WTC11 (cell line): ENCODE measurements at regions not wholly inside any gene's neighbourhood (a gene's known extent, or its start where the extent isn't known, plus 50 kb on each side); places are given as distances from the start of the nearest gene placed in this dataset.

Source experiments
- ATAC-seq: fragments of 200-7000 bp; cut with Tn5 transposase; 2 replicates; pipeline ENCODE4 v1.10.0; 2021; ENCODE audit warnings: mild to moderate bottlenecking, moderate library complexity
- CTCF ChIA-PET: fragments of 300-600 bp; sonication (Branson Sonifier 250); formaldehyde crosslinking; loops from one replicate; lab custom pipeline; 2021; ENCODE audit warnings: antibody characterized with exemption; lab: Charles Lee
- POLR2A ChIA-PET: fragments of 350-600 bp; sonication (Branson Sonifier 250); formaldehyde crosslinking; loops from one replicate; lab custom pipeline; 2021; ENCODE audit warnings: antibody characterized with exemption; lab: Charles Lee
- DNase-seq: peaks from one replicate; pipeline ENCODE4 v3.0.0; 2021; ENCODE audit warnings: low spot score
- H3K27ac Mint-ChIP-seq: 2 replicates; pipeline ENCODE4 v1.8.0; 2021; ENCODE audit warnings: mixed read lengths
- H3K27me3 Mint-ChIP-seq: 2 replicates; pipeline ENCODE4 v1.8.0; 2021; ENCODE audit warnings: low read depth, mild to moderate bottlenecking, moderate library complexity, mixed read lengths
- H3K36me3 Mint-ChIP-seq: 2 replicates; pipeline ENCODE4 v1.8.0; 2021; ENCODE audit warnings: mixed read lengths
- H3K4me1 Mint-ChIP-seq: 2 replicates; pipeline ENCODE4 v1.8.0; 2022; ENCODE audit warnings: mixed read lengths
- H3K4me3 Mint-ChIP-seq: 2 replicates; pipeline ENCODE4 v1.8.0; 2021; ENCODE audit warnings: mild to moderate bottlenecking, moderate library complexity, mixed read lengths
- H3K9me3 Mint-ChIP-seq: 2 replicates; pipeline ENCODE4 v1.8.0; 2021; ENCODE audit warnings: mixed read lengths
- EMX1 ChIP-seq: fragments of 250-450 bp; sonication (Bioruptor Pico); IDR thresholded peaks from 2 replicates; pipeline ENCODE4 v1.8.0; 2021; ENCODE audit warnings: mild to moderate bottlenecking
- ESRRA ChIP-seq: sonication (generic); formaldehyde crosslinking; IDR thresholded peaks from 2 replicates; pipeline ENCODE4 v1.8.1; 2022; ENCODE audit warnings: mild to moderate bottlenecking, missing genetic modification reagents, borderline replicate concordance
- FOXP1 ChIP-seq: sonication (generic); formaldehyde crosslinking; IDR thresholded peaks from 2 replicates; pipeline ENCODE4 v1.8.0; 2022; ENCODE audit warnings: missing genetic modification reagents, mild to moderate bottlenecking, moderate library complexity, borderline replicate concordance
- GRHL2 ChIP-seq: fragments of 250-450 bp; sonication (Bioruptor Pico); IDR thresholded peaks from 2 replicates; pipeline ENCODE4 v1.8.0; 2022; ENCODE audit warnings: mild to moderate bottlenecking, moderate library complexity; ENCODE audit not compliant: insufficient replicate concordance, severe bottlenecking
- GTF2I ChIP-seq: fragments of 250-450 bp; sonication (Bioruptor Pico); conservative IDR thresholded peaks from 2 replicates; pipeline ENCODE4 v1.4.0; 2021; ENCODE audit warnings: mild to moderate bottlenecking
- NR1H2 ChIP-seq: sonication (generic); formaldehyde crosslinking; IDR thresholded peaks from 2 replicates; pipeline ENCODE4 v1.9.0; 2021; ENCODE audit warnings: mild to moderate bottlenecking, moderate library complexity, missing genetic modification reagents
- OVOL2 ChIP-seq: fragments of 250-450 bp; sonication (Bioruptor Pico); IDR thresholded peaks from 2 replicates; pipeline ENCODE4 v1.9.0; 2021; ENCODE audit warnings: mild to moderate bottlenecking, borderline replicate concordance
- PRRX2 ChIP-seq: fragments of 250-450 bp; sonication (Bioruptor Pico); IDR thresholded peaks from 2 replicates; pipeline ENCODE4 v1.8.0; 2021; ENCODE audit warnings: mild to moderate bottlenecking
- SMAD4 ChIP-seq: sonication (generic); formaldehyde crosslinking; IDR thresholded peaks from 2 replicates; pipeline ENCODE4 v1.8.0; 2022; ENCODE audit warnings: mild to moderate bottlenecking, missing genetic modification reagents
- SOX15 ChIP-seq: fragments of 250-450 bp; sonication (Bioruptor Pico); IDR thresholded peaks from 2 replicates; pipeline ENCODE4 v1.9.0; 2021; ENCODE audit warnings: mild to moderate bottlenecking
- TEAD1 ChIP-seq: sonication (generic); formaldehyde crosslinking; IDR thresholded peaks from 2 replicates; pipeline ENCODE4 v1.8.0; 2022; ENCODE audit warnings: mild to moderate bottlenecking, missing genetic modification reagents
- ZNF232 ChIP-seq: sonication (generic); formaldehyde crosslinking; IDR thresholded peaks from 2 replicates; pipeline ENCODE4 v1.8.0; 2022; ENCODE audit warnings: mild to moderate bottlenecking, missing genetic modification reagents
- ZNF396 ChIP-seq: fragments of 250-450 bp; sonication (Bioruptor Pico); IDR thresholded peaks from 2 replicates; pipeline ENCODE4 v1.8.0; 2021; ENCODE audit warnings: mild to moderate bottlenecking, moderate library complexity, borderline replicate concordance
- TF ChIP-seq, protein P1 (sequence below): fragments of 250-450 bp; sonication (Bioruptor Pico); IDR thresholded peaks from 2 replicates; pipeline ENCODE4 v1.9.0; 2021; ENCODE audit warnings: mild to moderate bottlenecking, borderline replicate concordance
- TF ChIP-seq, protein P2 (sequence below): sonication (generic); formaldehyde crosslinking; IDR thresholded peaks from 2 replicates; pipeline ENCODE4 v1.8.1; 2023; ENCODE audit warnings: mild to moderate bottlenecking, missing genetic modification reagents, borderline replicate concordance
- TF ChIP-seq, protein P3 (sequence below): fragments of 250-450 bp; sonication (Bioruptor Pico); IDR thresholded peaks from 2 replicates; pipeline ENCODE4 v1.9.0; 2021; ENCODE audit warnings: mild to moderate bottlenecking
- TF ChIP-seq, protein P4 (sequence below): sonication (generic); formaldehyde crosslinking; IDR thresholded peaks from 2 replicates; pipeline ENCODE4 v1.8.0; 2022; ENCODE audit warnings: mild to moderate bottlenecking, missing genetic modification reagents
- TF ChIP-seq, protein P5 (sequence below): fragments of 250-450 bp; sonication (Bioruptor Pico); conservative IDR thresholded peaks from 2 replicates; pipeline ENCODE4 v1.9.0; 2021; ENCODE audit warnings: mild to moderate bottlenecking
- TF ChIP-seq, protein P6 (sequence below): sonication (generic); formaldehyde crosslinking; IDR thresholded peaks from 2 replicates; pipeline ENCODE4 v1.8.1; 2023; ENCODE audit warnings: mild to moderate bottlenecking, missing genetic modification reagents
- TF ChIP-seq, protein P7 (sequence below): fragments of 250-450 bp; sonication (Bioruptor Pico); IDR thresholded peaks from 2 replicates; pipeline ENCODE4 v2.1.2; 2022; ENCODE audit warnings: mild to moderate bottlenecking, moderate library complexity

DNA sequence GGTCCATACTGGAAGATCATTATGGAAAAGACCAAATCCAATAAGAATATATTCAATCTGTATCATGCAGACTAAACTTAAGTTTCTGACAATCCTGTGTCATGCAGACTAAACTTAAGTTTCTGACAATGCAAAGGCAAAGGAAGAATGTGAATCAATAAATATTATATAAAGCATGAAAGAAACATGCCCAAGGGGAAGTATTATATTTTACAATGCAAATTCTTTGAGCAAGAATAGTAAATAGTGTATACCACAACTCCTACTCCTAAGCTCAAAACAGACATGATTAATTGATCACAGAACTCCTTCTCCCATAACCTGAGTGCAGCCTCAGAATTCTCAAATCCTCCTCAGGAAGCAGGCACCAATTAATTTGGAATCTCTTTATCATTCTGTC is 71.3 kb upstream of the BDNF start (continued):
- TF ChIP-seq ESRRA (CRISPR knock-in tag) (no peak), OVOL2 (CRISPR knock-in tag) (no peak), NR1H2 (no peak), FOXP1 (CRISPR knock-in tag) (no peak), EMX1 (CRISPR knock-in tag) (no peak), SMAD4 (CRISPR knock-in tag) (no peak), SOX15 (CRISPR knock-in tag) (no peak)
- TF ChIP-seq, all 79 proteins: peak for 0

DNA sequence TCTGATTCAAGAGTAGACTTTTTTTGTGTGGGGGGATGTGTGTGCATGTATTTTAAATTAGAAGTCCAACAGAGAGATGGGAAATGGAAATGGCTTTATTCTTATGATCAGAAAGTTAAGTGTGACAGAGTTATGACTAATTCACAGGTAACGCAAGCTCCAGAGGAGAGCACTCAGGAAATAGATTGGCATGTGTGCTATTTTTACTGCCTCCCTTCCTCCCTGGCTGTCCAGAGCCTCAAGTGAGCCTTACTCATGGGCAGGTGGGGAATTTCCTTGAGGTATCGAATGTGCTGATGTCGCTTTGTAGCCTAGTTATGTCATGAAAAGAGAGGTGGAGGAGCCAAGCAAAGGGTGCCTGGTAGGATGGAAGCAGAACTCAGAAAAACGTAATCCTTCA is 70.3 kb upstream of the BDNF start:
- no peak overlapping the region for H3K4me3 Mint-ChIP-seq
- H3K9me3 Mint-ChIP-seq = peaks cover 19% of the 10 kb centered on the region
- no peaks in the 10 kb centered on the region for H3K4me1 Mint-ChIP-seq
- ChIA-PET CTCF (no interaction called here), POLR2A (no interaction called here)
- no peak for ATAC-seq
- peaks cover 35% of the 10 kb centered on the region for H3K27me3 Mint-ChIP-seq
- no peak for DNase-seq
- TF ChIP-seq, protein P1, sequence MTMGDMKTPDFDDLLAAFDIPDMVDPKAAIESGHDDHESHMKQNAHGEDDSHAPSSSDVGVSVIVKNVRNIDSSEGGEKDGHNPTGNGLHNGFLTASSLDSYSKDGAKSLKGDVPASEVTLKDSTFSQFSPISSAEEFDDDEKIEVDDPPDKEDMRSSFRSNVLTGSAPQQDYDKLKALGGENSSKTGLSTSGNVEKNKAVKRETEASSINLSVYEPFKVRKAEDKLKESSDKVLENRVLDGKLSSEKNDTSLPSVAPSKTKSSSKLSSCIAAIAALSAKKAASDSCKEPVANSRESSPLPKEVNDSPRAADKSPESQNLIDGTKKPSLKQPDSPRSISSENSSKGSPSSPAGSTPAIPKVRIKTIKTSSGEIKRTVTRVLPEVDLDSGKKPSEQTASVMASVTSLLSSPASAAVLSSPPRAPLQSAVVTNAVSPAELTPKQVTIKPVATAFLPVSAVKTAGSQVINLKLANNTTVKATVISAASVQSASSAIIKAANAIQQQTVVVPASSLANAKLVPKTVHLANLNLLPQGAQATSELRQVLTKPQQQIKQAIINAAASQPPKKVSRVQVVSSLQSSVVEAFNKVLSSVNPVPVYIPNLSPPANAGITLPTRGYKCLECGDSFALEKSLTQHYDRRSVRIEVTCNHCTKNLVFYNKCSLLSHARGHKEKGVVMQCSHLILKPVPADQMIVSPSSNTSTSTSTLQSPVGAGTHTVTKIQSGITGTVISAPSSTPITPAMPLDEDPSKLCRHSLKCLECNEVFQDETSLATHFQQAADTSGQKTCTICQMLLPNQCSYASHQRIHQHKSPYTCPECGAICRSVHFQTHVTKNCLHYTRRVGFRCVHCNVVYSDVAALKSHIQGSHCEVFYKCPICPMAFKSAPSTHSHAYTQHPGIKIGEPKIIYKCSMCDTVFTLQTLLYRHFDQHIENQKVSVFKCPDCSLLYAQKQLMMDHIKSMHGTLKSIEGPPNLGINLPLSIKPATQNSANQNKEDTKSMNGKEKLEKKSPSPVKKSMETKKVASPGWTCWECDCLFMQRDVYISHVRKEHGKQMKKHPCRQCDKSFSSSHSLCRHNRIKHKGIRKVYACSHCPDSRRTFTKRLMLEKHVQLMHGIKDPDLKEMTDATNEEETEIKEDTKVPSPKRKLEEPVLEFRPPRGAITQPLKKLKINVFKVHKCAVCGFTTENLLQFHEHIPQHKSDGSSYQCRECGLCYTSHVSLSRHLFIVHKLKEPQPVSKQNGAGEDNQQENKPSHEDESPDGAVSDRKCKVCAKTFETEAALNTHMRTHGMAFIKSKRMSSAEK (CRISPR knock-in tag) = no peak
- TF ChIP-seq, protein P2, sequence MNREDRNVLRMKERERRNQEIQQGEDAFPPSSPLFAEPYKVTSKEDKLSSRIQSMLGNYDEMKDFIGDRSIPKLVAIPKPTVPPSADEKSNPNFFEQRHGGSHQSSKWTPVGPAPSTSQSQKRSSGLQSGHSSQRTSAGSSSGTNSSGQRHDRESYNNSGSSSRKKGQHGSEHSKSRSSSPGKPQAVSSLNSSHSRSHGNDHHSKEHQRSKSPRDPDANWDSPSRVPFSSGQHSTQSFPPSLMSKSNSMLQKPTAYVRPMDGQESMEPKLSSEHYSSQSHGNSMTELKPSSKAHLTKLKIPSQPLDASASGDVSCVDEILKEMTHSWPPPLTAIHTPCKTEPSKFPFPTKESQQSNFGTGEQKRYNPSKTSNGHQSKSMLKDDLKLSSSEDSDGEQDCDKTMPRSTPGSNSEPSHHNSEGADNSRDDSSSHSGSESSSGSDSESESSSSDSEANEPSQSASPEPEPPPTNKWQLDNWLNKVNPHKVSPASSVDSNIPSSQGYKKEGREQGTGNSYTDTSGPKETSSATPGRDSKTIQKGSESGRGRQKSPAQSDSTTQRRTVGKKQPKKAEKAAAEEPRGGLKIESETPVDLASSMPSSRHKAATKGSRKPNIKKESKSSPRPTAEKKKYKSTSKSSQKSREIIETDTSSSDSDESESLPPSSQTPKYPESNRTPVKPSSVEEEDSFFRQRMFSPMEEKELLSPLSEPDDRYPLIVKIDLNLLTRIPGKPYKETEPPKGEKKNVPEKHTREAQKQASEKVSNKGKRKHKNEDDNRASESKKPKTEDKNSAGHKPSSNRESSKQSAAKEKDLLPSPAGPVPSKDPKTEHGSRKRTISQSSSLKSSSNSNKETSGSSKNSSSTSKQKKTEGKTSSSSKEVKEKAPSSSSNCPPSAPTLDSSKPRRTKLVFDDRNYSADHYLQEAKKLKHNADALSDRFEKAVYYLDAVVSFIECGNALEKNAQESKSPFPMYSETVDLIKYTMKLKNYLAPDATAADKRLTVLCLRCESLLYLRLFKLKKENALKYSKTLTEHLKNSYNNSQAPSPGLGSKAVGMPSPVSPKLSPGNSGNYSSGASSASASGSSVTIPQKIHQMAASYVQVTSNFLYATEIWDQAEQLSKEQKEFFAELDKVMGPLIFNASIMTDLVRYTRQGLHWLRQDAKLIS (CRISPR knock-in tag) = no peak
- TF ChIP-seq PRRX2 (CRISPR knock-in tag) = no peak
- TF ChIP-seq, protein P3, sequence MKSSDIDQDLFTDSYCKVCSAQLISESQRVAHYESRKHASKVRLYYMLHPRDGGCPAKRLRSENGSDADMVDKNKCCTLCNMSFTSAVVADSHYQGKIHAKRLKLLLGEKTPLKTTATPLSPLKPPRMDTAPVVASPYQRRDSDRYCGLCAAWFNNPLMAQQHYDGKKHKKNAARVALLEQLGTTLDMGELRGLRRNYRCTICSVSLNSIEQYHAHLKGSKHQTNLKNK = no peak
- no peaks in the 10 kb centered on the region for H3K36me3 Mint-ChIP-seq
- no peak overlapping the region for H3K27ac Mint-ChIP-seq

DNA sequence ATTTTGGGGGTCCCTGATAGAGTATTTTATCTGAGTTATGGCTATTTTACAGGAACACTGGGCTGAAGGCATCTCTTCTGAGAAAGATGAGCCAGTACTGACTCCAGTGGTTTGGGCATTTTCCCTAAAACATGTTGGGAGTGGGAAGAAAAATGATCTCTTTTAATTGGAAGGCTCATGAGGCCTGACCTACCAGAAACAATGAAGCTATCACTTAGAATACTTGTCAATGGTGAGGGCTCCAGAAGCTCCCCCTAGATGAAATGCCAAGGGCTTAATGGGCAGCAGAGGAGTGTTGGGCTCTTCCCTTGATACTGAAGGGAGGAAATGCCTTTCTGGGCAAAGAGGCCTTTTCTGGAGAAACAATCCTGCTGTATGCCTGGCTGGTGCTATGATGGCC is 63.5 kb upstream of the BDNF start:
- ChIA-PET CTCF (no interaction called here), POLR2A (no interaction called here)
- no peak for ATAC-seq
- Mint-ChIP-seq H3K4me3 (no peak overlapping the region), H3K9me3 (peaks cover 15% of the 10 kb centered on the region), H3K27me3 (peaks cover 55% of the 10 kb centered on the region), H3K4me1 (peaks cover 3% of the 10 kb centered on the region), H3K36me3 (no peaks in the 10 kb centered on the region), H3K27ac (no peak overlapping the region)
- no peak for DNase-seq
- TF ChIP-seq ZNF396 = no peak
- TF ChIP-seq, protein P4, sequence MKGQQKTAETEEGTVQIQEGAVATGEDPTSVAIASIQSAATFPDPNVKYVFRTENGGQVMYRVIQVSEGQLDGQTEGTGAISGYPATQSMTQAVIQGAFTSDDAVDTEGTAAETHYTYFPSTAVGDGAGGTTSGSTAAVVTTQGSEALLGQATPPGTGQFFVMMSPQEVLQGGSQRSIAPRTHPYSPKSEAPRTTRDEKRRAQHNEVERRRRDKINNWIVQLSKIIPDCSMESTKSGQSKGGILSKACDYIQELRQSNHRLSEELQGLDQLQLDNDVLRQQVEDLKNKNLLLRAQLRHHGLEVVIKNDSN (CRISPR knock-in tag) = no peak
- TF ChIP-seq, protein P5, sequence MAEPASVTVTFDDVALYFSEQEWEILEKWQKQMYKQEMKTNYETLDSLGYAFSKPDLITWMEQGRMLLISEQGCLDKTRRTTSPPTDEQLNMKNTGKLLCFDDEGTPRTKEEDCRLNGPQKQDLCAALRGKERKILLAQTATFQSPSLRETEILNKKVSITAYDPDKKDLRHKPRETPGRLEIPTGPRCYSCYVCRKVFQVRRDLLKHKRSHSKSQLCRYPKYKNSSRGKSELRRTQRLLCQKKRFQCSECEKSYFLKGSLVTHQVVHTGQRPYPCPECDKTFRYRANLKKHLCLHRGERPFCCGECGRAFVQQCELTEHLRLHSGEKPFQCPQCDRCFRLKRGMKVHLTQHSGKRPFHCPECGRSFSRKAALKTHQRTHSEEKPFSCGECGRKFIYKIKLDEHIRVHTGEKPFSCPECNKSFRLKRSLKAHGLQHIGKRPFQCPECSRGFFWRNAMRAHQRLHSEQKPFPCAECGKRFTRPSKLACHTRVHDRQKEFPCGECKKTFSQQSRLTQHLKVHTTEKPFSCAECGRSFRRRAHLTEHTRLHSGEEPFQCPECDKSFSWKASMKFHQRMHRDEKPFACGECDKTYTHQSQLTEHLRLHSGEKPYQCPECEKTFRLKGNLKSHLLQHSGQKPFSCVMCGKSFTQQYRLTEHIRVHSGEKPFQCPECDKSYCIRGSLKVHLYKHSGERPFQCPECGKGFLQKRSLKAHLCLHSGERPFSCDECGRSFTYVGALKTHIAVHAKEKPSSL (CRISPR knock-in tag) = no peak
- no peak for TF ChIP-seq OVOL2 (CRISPR knock-in tag)
- no peak for TF ChIP-seq ZNF232 (CRISPR knock-in tag)
- TF ChIP-seq, protein P6, sequence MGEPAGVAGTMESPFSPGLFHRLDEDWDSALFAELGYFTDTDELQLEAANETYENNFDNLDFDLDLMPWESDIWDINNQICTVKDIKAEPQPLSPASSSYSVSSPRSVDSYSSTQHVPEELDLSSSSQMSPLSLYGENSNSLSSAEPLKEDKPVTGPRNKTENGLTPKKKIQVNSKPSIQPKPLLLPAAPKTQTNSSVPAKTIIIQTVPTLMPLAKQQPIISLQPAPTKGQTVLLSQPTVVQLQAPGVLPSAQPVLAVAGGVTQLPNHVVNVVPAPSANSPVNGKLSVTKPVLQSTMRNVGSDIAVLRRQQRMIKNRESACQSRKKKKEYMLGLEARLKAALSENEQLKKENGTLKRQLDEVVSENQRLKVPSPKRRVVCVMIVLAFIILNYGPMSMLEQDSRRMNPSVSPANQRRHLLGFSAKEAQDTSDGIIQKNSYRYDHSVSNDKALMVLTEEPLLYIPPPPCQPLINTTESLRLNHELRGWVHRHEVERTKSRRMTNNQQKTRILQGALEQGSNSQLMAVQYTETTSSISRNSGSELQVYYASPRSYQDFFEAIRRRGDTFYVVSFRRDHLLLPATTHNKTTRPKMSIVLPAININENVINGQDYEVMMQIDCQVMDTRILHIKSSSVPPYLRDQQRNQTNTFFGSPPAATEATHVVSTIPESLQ (CRISPR knock-in tag) = no peak
- TF ChIP-seq GTF2I (CRISPR knock-in tag) = no peak
- no peak for TF ChIP-seq TEAD1 (CRISPR knock-in tag)
- TF ChIP-seq GRHL2 (CRISPR knock-in tag) = no peak
- TF ChIP-seq, protein P7, sequence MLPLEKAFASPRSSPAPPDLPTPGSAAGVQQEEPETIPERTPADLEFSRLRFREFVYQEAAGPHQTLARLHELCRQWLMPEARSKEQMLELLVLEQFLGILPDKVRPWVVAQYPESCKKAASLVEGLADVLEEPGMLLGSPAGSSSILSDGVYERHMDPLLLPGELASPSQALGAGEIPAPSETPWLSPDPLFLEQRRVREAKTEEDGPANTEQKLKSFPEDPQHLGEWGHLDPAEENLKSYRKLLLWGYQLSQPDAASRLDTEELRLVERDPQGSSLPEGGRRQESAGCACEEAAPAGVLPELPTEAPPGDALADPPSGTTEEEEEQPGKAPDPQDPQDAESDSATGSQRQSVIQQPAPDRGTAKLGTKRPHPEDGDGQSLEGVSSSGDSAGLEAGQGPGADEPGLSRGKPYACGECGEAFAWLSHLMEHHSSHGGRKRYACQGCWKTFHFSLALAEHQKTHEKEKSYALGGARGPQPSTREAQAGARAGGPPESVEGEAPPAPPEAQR (CRISPR knock-in tag) = no peak
